ENCODE measurements at regions not wholly inside any gene's neighbourhood (a gene's known extent, or its start where the extent isn't known, plus 50 kb on each side); places are given as distances from the start of the nearest gene placed in this dataset.

DNA sequence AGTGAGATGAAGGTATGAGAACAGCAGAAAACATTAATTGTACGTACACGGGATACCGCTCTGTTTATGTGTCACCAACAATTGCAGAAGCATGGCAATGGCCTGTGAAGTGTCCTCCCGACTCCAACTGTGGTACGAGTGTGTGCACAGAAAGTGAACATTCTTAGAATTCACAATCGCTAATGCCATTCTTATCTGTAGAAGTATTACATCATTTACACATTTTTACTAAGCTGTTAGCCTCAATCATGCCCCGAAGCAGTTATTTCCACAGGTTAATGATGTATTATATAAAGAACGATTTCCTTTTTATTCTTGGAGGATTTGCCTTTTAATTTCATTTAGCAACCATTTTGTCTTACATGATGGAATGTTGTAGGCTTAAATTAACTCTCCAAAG lies 103.4 kb downstream of the EVX1 start:
- Mint-ChIP-seq H3K27me3 (ENCODE audit: low read depth) (no peaks in the 10 kb centered on the region), H3K27ac (no peak overlapping the region), H3K4me1 (ENCODE audit: low read depth) (no peaks in the 10 kb centered on the region), H3K36me3 (ENCODE audit: low read depth) (no peaks in the 10 kb centered on the region), H3K9me3 (no peaks in the 10 kb centered on the region), H3K4me3 (ENCODE audit: low read depth) (no peak overlapping the region)
- intact Hi-C loops (cut with micrococcal nuclease), result no loop called here
- no peak for DNase-seq (ENCODE audit: low spot score)

- intact Hi-C loops (cut with micrococcal nuclease), result no loop called here
- DNase-seq (ENCODE audit: low spot score), result no peak
- no peak overlapping the region for H3K27ac Mint-ChIP-seq
These were observed 104.1 kb downstream of the EVX1 start for GRCh38 chr7:27346531-27347275.

DNA sequence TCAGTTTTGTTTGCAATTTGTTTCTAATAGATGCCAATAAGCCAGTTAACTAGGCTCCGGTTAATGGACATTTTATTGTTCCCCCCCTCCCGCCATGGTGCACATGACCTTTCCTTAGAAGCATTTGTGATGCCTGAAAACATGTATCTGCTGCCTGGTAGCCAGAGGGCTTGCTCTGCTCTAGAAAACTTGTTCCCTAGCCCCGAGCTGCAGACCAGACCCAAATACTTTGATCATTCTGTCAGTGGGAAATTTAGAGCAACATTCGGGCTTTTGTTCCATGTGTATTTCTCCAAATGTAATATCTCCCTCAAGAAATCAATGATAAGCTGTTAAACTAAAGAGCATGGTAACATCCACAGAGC lies 104.7 kb downstream of the EVX1 start:
- Mint-ChIP-seq H3K36me3 (ENCODE audit: low read depth) (no peaks in the 10 kb centered on the region), H3K4me3 (ENCODE audit: low read depth) (no peak overlapping the region), H3K27me3 (ENCODE audit: low read depth) (no peaks in the 10 kb centered on the region), H3K4me1 (ENCODE audit: low read depth) (no peaks in the 10 kb centered on the region), H3K9me3 (no peaks in the 10 kb centered on the region), H3K27ac (no peak overlapping the region)
- intact Hi-C loops (cut with micrococcal nuclease), result no loop called here
- DNase-seq (ENCODE audit: low spot score), result no peak

More at GRCh38 chr7:27346531-27347275, 104.1 kb downstream of the EVX1 start:
- Mint-ChIP-seq H3K36me3 (ENCODE audit: low read depth) (no peaks in the 10 kb centered on the region), H3K4me1 (ENCODE audit: low read depth) (no peaks in the 10 kb centered on the region), H3K27me3 (ENCODE audit: low read depth) (no peaks in the 10 kb centered on the region), H3K9me3 (no peaks in the 10 kb centered on the region), H3K4me3 (ENCODE audit: low read depth) (no peak overlapping the region)

GRCh38 chr7:27349621-27350020 lies 107.0 kb downstream of the EVX1 start:
- Mint-ChIP-seq H3K27ac (no peak overlapping the region), H3K4me3 (ENCODE audit: low read depth) (no peak overlapping the region), H3K27me3 (ENCODE audit: low read depth) (peaks cover 5% of the 10 kb centered on the region), H3K4me1 (ENCODE audit: low read depth) (no peaks in the 10 kb centered on the region), H3K9me3 (no peaks in the 10 kb centered on the region), H3K36me3 (ENCODE audit: low read depth) (no peaks in the 10 kb centered on the region)
- no peak for DNase-seq (ENCODE audit: low spot score)
- intact Hi-C loops (cut with micrococcal nuclease), result no loop called here

DNA sequence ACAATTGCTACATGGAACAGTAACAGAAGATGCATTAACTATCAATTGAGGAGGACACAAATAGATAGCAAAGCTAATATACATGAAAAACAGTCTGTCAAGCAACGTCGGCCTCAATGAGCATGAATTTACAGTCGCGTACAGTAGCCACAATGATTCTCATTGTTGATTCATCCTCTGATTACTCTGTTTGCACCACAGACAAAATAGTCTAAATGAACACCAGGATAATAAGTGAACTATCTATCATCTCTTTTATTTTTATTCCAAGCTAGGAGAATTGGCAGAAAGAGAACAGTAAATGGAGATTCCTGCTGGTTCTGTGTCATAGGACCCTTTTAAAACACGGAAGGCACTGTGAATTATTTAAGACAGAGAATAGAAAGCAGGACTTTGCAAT lies 108.5 kb downstream of the EVX1 start:
- no peaks in the 10 kb centered on the region for H3K4me1 Mint-ChIP-seq (ENCODE audit: low read depth)
- H3K4me3 Mint-ChIP-seq (ENCODE audit: low read depth), result no peak overlapping the region
- H3K27me3 Mint-ChIP-seq (ENCODE audit: low read depth), result peaks cover 7% of the 10 kb centered on the region
- H3K36me3 Mint-ChIP-seq (ENCODE audit: low read depth), result no peaks in the 10 kb centered on the region
- H3K27ac Mint-ChIP-seq, result no peak overlapping the region
- no peak for DNase-seq (ENCODE audit: low spot score)
- H3K9me3 Mint-ChIP-seq, result no peaks in the 10 kb centered on the region
- intact Hi-C loops (cut with micrococcal nuclease), result no loop called here

- no peaks in the 10 kb centered on the region for H3K9me3 Mint-ChIP-seq
- no peaks in the 10 kb centered on the region for H3K36me3 Mint-ChIP-seq (ENCODE audit: low read depth)
- no peaks in the 10 kb centered on the region for H3K4me1 Mint-ChIP-seq (ENCODE audit: low read depth)
- no peak for DNase-seq (ENCODE audit: low spot score)
- no peak overlapping the region for H3K4me3 Mint-ChIP-seq (ENCODE audit: low read depth)
- no peak overlapping the region for H3K27ac Mint-ChIP-seq
- peaks cover 7% of the 10 kb centered on the region for H3K27me3 Mint-ChIP-seq (ENCODE audit: low read depth)
- intact Hi-C loops (cut with micrococcal nuclease), result no loop called here
These were observed 109.2 kb downstream of the EVX1 start for GRCh38 chr7:27351786-27352185.

GRCh38 chr7:27359181-27360125 lies 116.9 kb downstream of the EVX1 start:
- no peak for DNase-seq (ENCODE audit: low spot score)
- Mint-ChIP-seq H3K4me3 (ENCODE audit: low read depth) (no peak overlapping the region), H3K4me1 (ENCODE audit: low read depth) (no peaks in the 10 kb centered on the region), H3K9me3 (no peaks in the 10 kb centered on the region), H3K27ac (no peak overlapping the region), H3K27me3 (ENCODE audit: low read depth) (peaks cover 2% of the 10 kb centered on the region), H3K36me3 (ENCODE audit: low read depth) (no peaks in the 10 kb centered on the region)
- intact Hi-C loops (cut with micrococcal nuclease), result no loop called here

DNA sequence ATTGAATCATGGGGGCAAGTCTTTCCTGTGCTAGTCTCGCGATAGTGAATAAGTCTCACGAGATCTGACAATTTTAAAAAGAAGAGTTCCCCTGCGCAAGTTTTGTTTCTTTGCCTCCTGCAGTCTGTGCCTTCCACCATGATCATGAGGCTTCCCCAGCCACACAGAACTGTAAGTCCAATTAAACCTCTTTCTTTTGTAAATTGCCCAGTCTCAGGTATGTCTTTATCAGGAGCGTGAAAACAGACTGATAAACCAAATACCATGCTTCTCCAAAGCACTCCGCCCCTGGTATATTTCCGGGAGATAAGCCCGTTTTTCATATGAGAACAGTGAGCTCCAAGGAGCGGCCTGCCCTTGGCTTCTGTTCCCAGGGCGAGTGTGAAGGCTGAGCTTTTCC lies 118.9 kb downstream of the EVX1 start:
- no peak overlapping the region for H3K27ac Mint-ChIP-seq
- H3K4me1 Mint-ChIP-seq (ENCODE audit: low read depth), result no peaks in the 10 kb centered on the region
- H3K27me3 Mint-ChIP-seq (ENCODE audit: low read depth), result no peaks in the 10 kb centered on the region
- no peak overlapping the region for H3K4me3 Mint-ChIP-seq (ENCODE audit: low read depth)
- no peaks in the 10 kb centered on the region for H3K36me3 Mint-ChIP-seq (ENCODE audit: low read depth)
- intact Hi-C loops (cut with micrococcal nuclease), result no loop called here
- H3K9me3 Mint-ChIP-seq, result no peaks in the 10 kb centered on the region
- no peak for DNase-seq (ENCODE audit: low spot score)

DNA sequence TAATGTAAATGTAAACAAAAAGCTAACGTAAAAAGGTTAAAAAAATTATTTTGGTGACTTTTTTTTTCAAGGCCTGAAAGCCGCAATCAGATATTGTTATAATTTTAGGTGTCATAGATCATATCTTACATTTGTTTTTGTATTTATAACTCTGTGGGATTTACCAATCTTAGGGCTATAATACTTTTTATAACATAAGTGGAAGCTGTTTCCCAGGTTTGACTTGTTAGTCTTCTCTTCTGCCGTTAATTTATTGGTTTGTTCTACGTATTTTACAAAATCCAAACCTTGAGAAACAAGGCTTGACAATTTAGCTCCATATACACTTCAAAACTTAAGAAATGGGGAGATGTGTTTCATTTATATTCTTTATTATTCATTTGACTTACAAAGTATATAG lies 119.4 kb downstream of the EVX1 start:
- H3K36me3 Mint-ChIP-seq (ENCODE audit: low read depth), result no peaks in the 10 kb centered on the region
- DNase-seq (ENCODE audit: low spot score), result no peak
- no peaks in the 10 kb centered on the region for H3K9me3 Mint-ChIP-seq
- no peaks in the 10 kb centered on the region for H3K27me3 Mint-ChIP-seq (ENCODE audit: low read depth)
- intact Hi-C loops (cut with micrococcal nuclease), result no loop called here
- no peak overlapping the region for H3K4me3 Mint-ChIP-seq (ENCODE audit: low read depth)
- no peak overlapping the region for H3K27ac Mint-ChIP-seq
- H3K4me1 Mint-ChIP-seq (ENCODE audit: low read depth), result no peaks in the 10 kb centered on the region

DNA sequence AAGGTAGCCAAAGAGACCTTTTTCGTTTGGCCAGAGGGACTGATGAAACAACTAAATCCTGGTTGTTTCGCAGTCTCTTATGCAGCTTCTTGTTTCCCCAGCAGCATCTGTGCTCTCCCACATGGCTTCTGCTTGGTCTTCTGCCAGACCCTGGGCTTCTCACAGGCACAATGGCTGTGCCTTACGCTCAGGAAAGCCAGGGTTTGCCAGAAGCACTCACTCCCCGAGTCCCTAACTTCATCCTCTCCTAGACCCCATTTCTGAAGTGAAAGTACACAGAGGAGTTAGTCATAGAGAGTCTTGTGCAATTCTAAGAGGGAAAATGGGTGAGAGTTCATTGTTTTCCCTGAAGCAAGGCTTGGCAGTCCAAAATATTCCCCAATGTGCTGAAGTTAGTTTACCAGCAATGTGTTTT lies 121.7 kb downstream of the EVX1 start:
- H3K9me3 Mint-ChIP-seq, result no peaks in the 10 kb centered on the region
- H3K4me3 Mint-ChIP-seq (ENCODE audit: low read depth), result no peak overlapping the region
- no peaks in the 10 kb centered on the region for H3K36me3 Mint-ChIP-seq (ENCODE audit: low read depth)
- DNase-seq (ENCODE audit: low spot score), result no peak
- intact Hi-C loops (cut with micrococcal nuclease), result no loop called here
- H3K27me3 Mint-ChIP-seq (ENCODE audit: low read depth), result no peaks in the 10 kb centered on the region
- no peak overlapping the region for H3K27ac Mint-ChIP-seq
- no peaks in the 10 kb centered on the region for H3K4me1 Mint-ChIP-seq (ENCODE audit: low read depth)

DNA sequence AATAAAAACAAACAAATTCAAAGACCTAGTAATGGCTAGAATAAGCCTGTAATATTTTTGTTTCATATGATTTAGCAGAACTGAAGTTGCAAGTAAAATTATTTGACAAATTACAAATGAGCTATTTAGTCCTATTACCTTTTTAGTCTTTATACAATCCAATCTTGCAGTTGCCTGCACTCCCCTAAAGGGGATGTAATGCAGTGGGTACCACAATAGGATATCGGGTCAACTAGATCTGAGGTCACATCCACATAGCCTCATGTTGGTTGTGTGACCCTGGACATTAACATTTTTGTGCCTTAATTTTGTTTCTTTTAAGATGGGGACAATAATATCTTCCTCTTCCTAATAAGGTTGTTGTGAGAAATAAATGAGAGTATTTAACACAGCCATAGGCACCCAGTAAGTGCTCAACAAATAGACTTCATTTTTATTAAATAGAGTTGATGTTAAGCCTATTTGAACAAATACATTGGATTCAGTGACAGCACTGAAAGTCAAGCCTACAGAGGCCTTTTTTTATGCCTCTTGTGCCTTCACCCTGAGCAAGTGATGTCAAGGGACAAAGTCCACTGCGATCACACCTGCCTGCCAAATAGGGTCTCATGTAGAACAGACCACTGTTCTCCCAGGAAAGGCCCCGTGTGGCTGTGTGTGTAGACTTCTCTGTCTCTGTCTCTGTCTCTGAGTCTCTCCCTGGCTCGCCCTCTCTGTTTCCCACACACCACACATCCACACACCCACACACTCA lies 124.8 kb downstream of the EVX1 start:
- intact Hi-C loops (cut with micrococcal nuclease), result no loop called here
- DNase-seq (ENCODE audit: low spot score), result no peak
- H3K4me3 Mint-ChIP-seq (ENCODE audit: low read depth), result no peak overlapping the region
- no peaks in the 10 kb centered on the region for H3K36me3 Mint-ChIP-seq (ENCODE audit: low read depth)
- H3K4me1 Mint-ChIP-seq (ENCODE audit: low read depth), result no peaks in the 10 kb centered on the region
- no peak overlapping the region for H3K27ac Mint-ChIP-seq
- H3K27me3 Mint-ChIP-seq (ENCODE audit: low read depth), result no peaks in the 10 kb centered on the region
- H3K9me3 Mint-ChIP-seq, result no peaks in the 10 kb centered on the region

DNA sequence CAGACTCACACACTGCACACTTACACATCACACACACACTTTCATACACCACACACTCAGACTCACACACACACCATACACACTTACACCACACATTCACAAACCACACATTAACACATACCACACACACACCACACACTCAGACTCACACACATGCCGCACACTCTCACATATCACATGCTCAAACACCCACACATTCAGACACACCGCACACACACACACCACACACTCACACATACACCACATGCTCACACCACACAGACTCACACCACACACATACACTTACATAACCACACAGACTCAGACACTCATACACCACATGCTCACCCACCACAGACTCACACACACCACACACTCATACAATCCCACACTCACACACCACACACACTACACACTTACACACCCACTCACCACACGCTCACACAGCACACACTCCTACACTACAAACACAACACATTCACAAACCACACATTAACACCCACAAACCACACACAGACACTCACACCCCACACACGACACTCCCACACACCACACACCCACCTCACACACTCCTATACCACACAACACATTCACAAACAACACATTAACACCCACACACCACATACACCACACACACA lies 125.4 kb downstream of the EVX1 start:
- DNase-seq (ENCODE audit: low spot score), result no peak
- H3K27ac Mint-ChIP-seq, result no peak overlapping the region
- no peaks in the 10 kb centered on the region for H3K4me1 Mint-ChIP-seq (ENCODE audit: low read depth)
- H3K36me3 Mint-ChIP-seq (ENCODE audit: low read depth), result no peaks in the 10 kb centered on the region
- intact Hi-C loops (cut with micrococcal nuclease), result no loop called here
- no peaks in the 10 kb centered on the region for H3K27me3 Mint-ChIP-seq (ENCODE audit: low read depth)
- no peaks in the 10 kb centered on the region for H3K9me3 Mint-ChIP-seq
- H3K4me3 Mint-ChIP-seq (ENCODE audit: low read depth), result no peak overlapping the region

Measured in activated T-helper 2 cell treated with anti-CD3 and anti-CD28 coated beads, Interferon-gamma antibody, Interleukin-2, Interleukin-4, amounts not matched to agents 10 μg/mL and 5 μg/mL and 100 μg/mL, durations not matched to agents 14 hours and 24 hours and 36 hours (primary cell).